Breast epithelium (tissue), 4 donors: ENCODE measurements at regions not wholly inside any gene's neighbourhood (a gene's known extent, or its start where the extent isn't known, plus 50 kb on each side); places are given as distances from the start of the nearest gene placed in this dataset.

ENCODE experiments used
- DNase-seq, 2 donors: peaks; one replicate each; pipeline ENCODE4 v3.0.0-alpha.2; 2019; ENCODE audit warnings: low spot score in 2 of 2
- H3K27ac ChIP-seq, 2 donors: fragments of 200-600 bp; sonication (generic) in 1 of 2; one replicate each; pipeline ENCODE4 v1.5.1; 2016 to 2019; ENCODE audit warnings: mild to moderate bottlenecking in 1 of 2
- H3K27me3 ChIP-seq, 2 donors: fragments of 200-600 bp; sonication (generic) in 1 of 2; one replicate each; pipeline versions ENCODE4 v1.5.1 to v1.6.0; 2017 to 2019; ENCODE audit warnings: control low read depth in 1 of 2, mild to moderate bottlenecking in 1 of 2
- H3K36me3 ChIP-seq: fragments of 200-600 bp; one replicate; pipeline ENCODE4 v1.5.1; 2019
- H3K4me1 ChIP-seq, 2 donors: fragments of 200-600 bp; sonication (generic); one replicate each; pipeline ENCODE4 v1.5.1; 2016 to 2019; ENCODE audit warnings: control low read depth in 1 of 2
- H3K4me3 ChIP-seq, 3 donors: fragments of 200-600 bp; sonication (generic); 1 replicate in 2 of 3; 2 replicates in 1 of 3; pipeline ENCODE4 v1.5.1; 2016 to 2019; ENCODE audit warnings: mild to moderate bottlenecking in 3 of 3, moderate library complexity in 2 of 3
- H3K9me3 ChIP-seq, 2 donors: fragments of 200-600 bp; sonication (generic) in 1 of 2; one replicate each; pipeline ENCODE4 v1.5.1; 2016 to 2019; ENCODE audit warnings: control low read depth in 1 of 2
- POLR2A ChIP-seq: fragments of 450-650 bp; IDR thresholded peaks from one replicate; pipeline ENCODE4 v1.6.1; 2016; ENCODE audit warnings: antibody characterized with exemption, mild to moderate bottlenecking, moderate library complexity
- POLR2AphosphoS5 ChIP-seq, 3 donors: sonication (generic); formaldehyde crosslinking; IDR thresholded peaks; one replicate each; pipeline ENCODE4 v1.6.1; 2017; ENCODE audit warnings: antibody characterized with exemption in 3 of 3
- intact Hi-C: fragments of 100-400 bp; cut with DNase I; formaldehyde crosslinking; loops from one replicate; pipeline ENCODE4 v1.15.1; 2023; ENCODE audit warnings: low total_unique reads
- TF ChIP-seq, protein P1 (sequence below), 3 donors: fragments of 450-650 bp; IDR thresholded peaks; one replicate each; pipeline ENCODE4 v1.5.1; 2016 to 2017; ENCODE audit warnings: antibody characterized with exemption in 3 of 3, mild to moderate bottlenecking in 3 of 3, moderate library complexity in 3 of 3

DNA sequence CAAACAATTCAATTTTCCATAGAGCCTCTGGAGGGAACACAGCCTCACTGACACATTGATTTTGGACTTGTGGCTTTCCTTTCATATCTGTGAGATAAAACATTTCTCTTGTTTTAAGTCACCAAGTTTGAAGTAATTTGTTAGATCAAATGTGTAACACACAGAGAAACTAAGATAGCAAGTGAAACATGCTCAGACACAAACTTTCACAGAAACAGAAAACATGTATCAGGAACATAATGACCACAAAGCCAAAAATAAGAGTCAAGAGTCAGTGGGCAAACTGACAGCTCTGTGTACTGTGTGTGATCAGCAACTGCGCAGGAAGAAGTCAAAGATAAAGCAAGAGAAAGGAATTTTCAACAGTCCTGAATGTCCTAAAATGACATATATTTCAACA is 1237.5 kb downstream of the AMY1C start:
- Histone ChIP-seq H3K9me3 (peaks cover 7 to 16% of the 10 kb centered on the region in 2 donors), H3K27me3 (no peaks in the 10 kb centered on the region), H3K36me3 (no peaks in the 10 kb centered on the region), H3K4me1 (no peaks in the 10 kb centered on the region), H3K4me3 (no peak overlapping the region), H3K27ac (no peak overlapping the region)
- no peak for DNase-seq
- TF ChIP-seq POLR2AphosphoS5 (IDR thresholded peaks at IDR 0.05), result no peak
- intact Hi-C loops, result no loop called here

DNA sequence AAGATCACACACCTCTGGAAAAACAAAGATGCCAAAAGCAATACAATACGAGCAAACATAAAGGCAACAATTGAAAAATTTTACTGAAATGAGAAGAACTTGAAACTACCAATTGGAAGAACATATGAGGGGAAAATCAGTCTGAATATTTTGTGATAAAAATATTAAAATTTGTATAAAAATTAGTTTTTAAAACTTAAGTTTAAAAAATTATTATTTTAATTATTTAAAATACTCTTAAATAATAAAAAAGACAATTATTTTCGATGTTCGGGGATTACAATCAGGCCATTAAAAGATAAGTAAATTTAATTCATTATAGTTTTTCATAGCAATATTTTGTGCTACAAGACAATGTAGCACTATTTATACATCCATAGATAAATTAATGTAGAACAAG is 1239.3 kb downstream of the AMY1C start:
- Histone ChIP-seq H3K27me3 (no peaks in the 10 kb centered on the region), H3K9me3 (peaks cover 7 to 14% of the 10 kb centered on the region in 2 donors), H3K4me3 (no peak overlapping the region), H3K27ac (no peak overlapping the region), H3K4me1 (no peaks in the 10 kb centered on the region), H3K36me3 (no peaks in the 10 kb centered on the region)
- DNase-seq, result no peak
- no peak for TF ChIP-seq POLR2A
- TF ChIP-seq POLR2AphosphoS5 (IDR thresholded peaks at IDR 0.05), result no peak
- TF ChIP-seq, protein P1, sequence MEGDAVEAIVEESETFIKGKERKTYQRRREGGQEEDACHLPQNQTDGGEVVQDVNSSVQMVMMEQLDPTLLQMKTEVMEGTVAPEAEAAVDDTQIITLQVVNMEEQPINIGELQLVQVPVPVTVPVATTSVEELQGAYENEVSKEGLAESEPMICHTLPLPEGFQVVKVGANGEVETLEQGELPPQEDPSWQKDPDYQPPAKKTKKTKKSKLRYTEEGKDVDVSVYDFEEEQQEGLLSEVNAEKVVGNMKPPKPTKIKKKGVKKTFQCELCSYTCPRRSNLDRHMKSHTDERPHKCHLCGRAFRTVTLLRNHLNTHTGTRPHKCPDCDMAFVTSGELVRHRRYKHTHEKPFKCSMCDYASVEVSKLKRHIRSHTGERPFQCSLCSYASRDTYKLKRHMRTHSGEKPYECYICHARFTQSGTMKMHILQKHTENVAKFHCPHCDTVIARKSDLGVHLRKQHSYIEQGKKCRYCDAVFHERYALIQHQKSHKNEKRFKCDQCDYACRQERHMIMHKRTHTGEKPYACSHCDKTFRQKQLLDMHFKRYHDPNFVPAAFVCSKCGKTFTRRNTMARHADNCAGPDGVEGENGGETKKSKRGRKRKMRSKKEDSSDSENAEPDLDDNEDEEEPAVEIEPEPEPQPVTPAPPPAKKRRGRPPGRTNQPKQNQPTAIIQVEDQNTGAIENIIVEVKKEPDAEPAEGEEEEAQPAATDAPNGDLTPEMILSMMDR (IDR thresholded peaks at IDR 0.05), result no peak
- intact Hi-C loops, result no loop called here

DNA sequence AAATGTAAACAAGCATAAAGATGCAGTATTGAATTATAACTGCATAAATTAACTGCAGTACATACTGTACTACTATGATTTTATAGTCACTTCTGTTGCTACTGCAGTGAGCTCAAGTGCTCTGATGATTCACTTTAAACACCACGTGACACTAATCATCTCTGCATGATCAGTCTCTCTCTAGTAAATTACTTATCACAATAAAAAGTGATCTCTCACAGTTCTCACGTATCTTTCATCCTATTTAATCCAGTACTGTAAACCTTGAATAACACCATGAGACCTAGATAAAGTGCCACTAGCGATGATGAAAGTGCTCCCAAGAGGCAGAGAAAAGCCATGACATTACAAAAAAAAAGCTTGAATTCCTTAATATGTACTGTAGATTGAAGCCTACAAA is 1242.0 kb downstream of the AMY1C start:
- Histone ChIP-seq H3K4me3 (no peak overlapping the region), H3K27ac (no peak overlapping the region), H3K4me1 (no peaks in the 10 kb centered on the region), H3K9me3 (no peaks in the 10 kb centered on the region), H3K36me3 (no peaks in the 10 kb centered on the region), H3K27me3 (no peaks in the 10 kb centered on the region)
- intact Hi-C loops, result no loop called here
- DNase-seq, result no peak
- TF ChIP-seq POLR2A (no peak), POLR2AphosphoS5 (IDR thresholded peaks at IDR 0.05) (no peak)
- TF ChIP-seq, protein P1 (IDR thresholded peaks at IDR 0.05), result no peak

DNA sequence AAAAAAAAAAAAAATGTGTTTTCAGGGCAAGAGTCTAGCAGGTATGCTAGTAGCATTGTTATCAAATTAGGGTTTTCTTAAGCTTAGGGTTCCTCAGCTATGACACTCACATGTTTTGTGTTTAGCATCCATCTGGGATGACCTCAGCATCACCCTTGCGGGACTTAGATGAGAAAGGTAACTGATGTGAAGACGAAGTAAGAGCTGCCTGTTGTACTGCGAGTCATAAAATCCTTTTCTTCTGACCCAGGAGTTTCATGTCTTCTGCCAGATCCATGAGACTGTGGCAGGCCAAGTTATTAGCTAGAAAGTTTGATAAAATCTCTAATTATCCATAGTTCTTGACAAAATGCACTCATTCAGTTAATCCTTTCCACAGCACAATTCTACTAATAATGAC is 1251.1 kb downstream of the AMY1C start:
- no peaks in the 10 kb centered on the region for H3K4me1 ChIP-seq
- H3K27ac ChIP-seq, result no peak overlapping the region
- DNase-seq, result no peak
- TF ChIP-seq, protein P1 (IDR thresholded peaks at IDR 0.05), result no peak
- TF ChIP-seq POLR2AphosphoS5 (IDR thresholded peaks at IDR 0.05), result no peak
- no peak for TF ChIP-seq POLR2A
- no peak overlapping the region for H3K4me3 ChIP-seq
- peaks cover 0 to 13% of the 10 kb centered on the region in 2 donors for H3K9me3 ChIP-seq
- no peaks in the 10 kb centered on the region for H3K27me3 ChIP-seq
- no peaks in the 10 kb centered on the region for H3K36me3 ChIP-seq
- intact Hi-C loops, result no loop called here

DNA sequence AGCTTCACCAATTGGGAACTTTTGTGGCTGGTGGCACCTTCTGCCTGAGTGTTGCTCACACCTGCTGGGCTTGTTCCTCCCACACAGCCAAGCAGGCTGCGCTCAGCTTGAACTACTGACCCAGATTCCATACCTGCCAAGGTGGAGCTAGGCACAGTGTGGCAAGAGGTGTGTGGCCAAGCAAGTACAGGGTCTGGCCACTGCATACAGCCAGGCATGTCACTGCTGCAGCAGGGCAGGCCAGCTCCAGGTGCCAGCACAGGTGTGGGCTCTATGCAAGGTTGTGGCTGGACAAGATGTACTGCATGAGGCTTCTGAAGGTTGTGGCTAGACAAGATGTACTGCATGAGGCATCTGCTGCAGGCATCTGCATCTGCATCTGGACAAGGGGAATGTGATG is 1254.8 kb downstream of the AMY1C start:
- no peaks in the 10 kb centered on the region for H3K36me3 ChIP-seq
- intact Hi-C loops, result no loop called here

More for the DNA sequence above, 1254.8 kb downstream of the AMY1C start:
- Histone ChIP-seq H3K27me3 (no peaks in the 10 kb centered on the region), H3K9me3 (peaks cover 0 to 14% of the 10 kb centered on the region in 2 donors), H3K27ac (no peak overlapping the region), H3K4me1 (no peaks in the 10 kb centered on the region), H3K4me3 (no peak overlapping the region)
- no peak for TF ChIP-seq POLR2AphosphoS5 (IDR thresholded peaks at IDR 0.05)
- TF ChIP-seq, protein P1 (IDR thresholded peaks at IDR 0.05), result no peak
- no peak for TF ChIP-seq POLR2A
- DNase-seq, result no peak
